HUES64 (cell line): ENCODE measurements at regions not wholly inside any gene's neighbourhood (a gene's known extent, or its start where the extent isn't known, plus 50 kb on each side); places are given as distances from the start of the nearest gene placed in this dataset.
"Not testable (repeated sequence)": the region's sequence is repeated elsewhere in the genome, so short reads cannot be mapped to it uniquely, and the experiment has no call there.

ENCODE experiments used
- H3K27ac ChIP-seq: 2 replicates; pipeline ENCODE4 v1.7.0; 2013; ENCODE audit warnings: low read depth, low read length, inconsistent platforms
- H3K27me3 ChIP-seq: 2 replicates; pipeline ENCODE4 v1.6.1; 2013; ENCODE audit warnings: mild to moderate bottlenecking, low read length; ENCODE audit not compliant: insufficient read depth
- H3K36me3 ChIP-seq: 2 replicates; pipeline ENCODE4 v1.6.1; 2013; ENCODE audit warnings: mild to moderate bottlenecking, low read length; ENCODE audit not compliant: insufficient read depth
- H3K4me1 ChIP-seq: 2 replicates; pipeline ENCODE4 v1.6.1; 2013; ENCODE audit warnings: mild to moderate bottlenecking, low read length, moderate library complexity; ENCODE audit not compliant: insufficient read depth
- H3K4me3 ChIP-seq: 2 replicates; pipeline ENCODE4 v1.5.1; 2013; ENCODE audit warnings: mild to moderate bottlenecking, low read length, moderate library complexity
- H3K9ac ChIP-seq: 2 replicates; pipeline ENCODE4 v1.6.1; 2013; ENCODE audit warnings: mild to moderate bottlenecking, low read depth, low read length
- H3K9me3 ChIP-seq: 2 replicates; pipeline ENCODE4 v1.6.1; 2013; ENCODE audit warnings: low read depth, low read length; ENCODE audit not compliant: insufficient read depth
- WGBS: fragments of 150-250, 120-280 bp; methylation state at CpG from one replicate; pipeline ENCODE4 v1.1.7; 2013; ENCODE audit warnings: missing lambda C conversion rate; 5-methylcytosine and 5-hydroxymethylcytosine counted together

DNA sequence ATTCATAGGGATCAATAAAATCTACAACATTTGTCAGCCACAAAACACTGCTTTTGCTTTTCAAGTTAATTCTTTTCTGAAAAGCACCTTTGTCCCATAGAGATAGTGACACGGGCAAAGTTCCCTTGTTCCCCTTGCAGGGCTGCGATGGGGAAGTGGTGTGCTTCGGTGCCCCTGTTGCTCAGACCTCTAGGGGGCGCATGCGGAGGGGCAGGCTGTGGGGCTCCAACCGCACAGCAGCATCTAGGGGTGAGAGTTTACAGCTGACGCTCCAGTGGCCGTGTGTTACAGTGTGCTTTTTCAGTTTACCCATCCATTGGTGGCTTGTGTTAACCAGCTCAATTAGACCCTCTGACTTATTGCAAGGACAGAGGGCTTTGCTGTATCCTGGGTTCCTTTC, 1432.2 kb upstream of the ACVR2A start:
- H3K4me1 ChIP-seq: peaks cover 18% of the 10 kb centered on the region
- H3K9ac ChIP-seq: no peak overlapping the region
- no peaks in the 10 kb centered on the region for H3K27me3 ChIP-seq
- no peak overlapping the region for H3K4me3 ChIP-seq
- no peak overlapping the region for H3K27ac ChIP-seq
- 95% methylated on average over 8 of the region's 8 CpGs for WGBS
- no peaks in the 10 kb centered on the region for H3K36me3 ChIP-seq
- no peaks in the 10 kb centered on the region for H3K9me3 ChIP-seq

DNA sequence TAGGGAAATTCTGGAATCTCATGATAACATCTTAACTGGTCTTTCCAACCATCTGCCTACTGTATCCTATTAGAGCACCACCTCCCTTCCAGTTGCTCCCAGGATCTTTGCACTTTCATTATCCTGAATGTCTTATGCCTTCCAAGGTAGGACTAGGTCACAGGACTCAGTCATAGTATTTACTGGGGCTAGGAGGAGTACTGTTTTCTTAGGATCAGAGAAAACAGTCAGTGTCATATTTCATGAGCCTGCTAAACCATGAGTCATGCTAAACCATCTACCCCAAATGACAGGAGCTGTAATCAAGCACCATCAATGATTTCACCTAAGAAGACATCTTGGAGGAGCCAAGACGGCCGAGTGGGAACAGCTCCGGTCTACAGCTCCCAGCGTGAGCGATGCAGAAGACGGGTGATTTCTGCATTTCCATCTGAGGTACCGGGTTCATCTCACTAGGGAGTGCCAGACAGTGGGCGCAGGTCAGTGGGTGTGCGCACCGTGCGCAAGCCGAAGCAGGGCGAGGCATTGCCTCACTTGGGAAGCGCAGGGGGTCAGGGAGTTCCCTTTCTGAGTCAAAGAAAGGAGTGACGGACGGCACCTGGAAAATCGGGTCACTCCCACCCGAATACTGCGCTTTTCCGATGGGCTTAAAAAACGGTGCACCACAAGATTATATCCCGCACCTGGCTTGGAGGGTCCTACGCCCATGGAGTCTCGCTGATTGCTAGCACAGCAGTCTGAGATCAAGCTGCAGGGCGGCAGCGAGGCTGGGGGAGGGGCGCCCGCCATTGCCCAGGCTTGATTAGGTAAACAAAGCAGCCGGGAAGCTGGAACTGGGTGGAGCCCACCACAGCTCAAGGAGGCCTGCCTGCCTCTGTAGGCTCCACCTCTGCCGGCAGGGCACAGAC, 1439.2 kb upstream of the ACVR2A start:
- H3K27me3 ChIP-seq, H3K36me3 ChIP-seq, H3K9me3 ChIP-seq, H3K27ac ChIP-seq, H3K9ac ChIP-seq, H3K4me1 ChIP-seq, H3K4me3 ChIP-seq: not testable (repeated sequence)
- 84% methylated on average over 30 of the region's 30 CpGs for WGBS

DNA sequence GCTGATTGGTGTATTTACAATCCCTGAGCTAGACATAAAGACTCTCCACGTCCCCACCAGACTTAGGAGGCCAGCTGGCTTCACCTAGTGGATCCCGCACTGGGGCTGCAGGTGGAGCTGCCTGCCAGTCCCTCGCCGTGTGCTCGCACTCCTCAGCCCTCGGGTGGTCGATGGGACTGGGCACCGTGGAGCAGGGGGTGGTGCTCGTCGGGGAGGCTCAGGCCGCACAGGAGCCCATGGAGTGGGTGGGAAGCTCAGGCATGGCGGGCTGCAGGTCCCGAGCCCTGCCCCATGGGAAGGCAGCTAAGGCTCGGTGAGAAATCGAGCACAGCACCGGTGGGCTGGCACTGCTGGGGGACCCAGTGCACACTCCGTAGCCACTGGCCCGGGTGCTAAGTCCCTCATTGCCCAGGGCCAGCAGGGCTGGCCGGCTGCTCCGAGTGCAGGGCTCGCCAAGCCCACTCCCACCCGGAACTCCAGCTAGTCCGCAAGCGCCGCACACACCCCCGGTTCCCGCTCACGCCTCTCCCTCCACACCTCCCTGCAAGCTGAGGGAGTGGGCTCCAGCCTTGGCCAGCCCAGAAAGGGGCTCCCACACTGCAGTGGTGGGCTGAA, 1441.2 kb upstream of the ACVR2A start:
- not testable (repeated sequence) for H3K4me1 ChIP-seq, H3K9ac ChIP-seq, H3K27me3 ChIP-seq, H3K36me3 ChIP-seq, H3K9me3 ChIP-seq, H3K4me3 ChIP-seq, H3K27ac ChIP-seq
- whole genome bisulfite sequencing: 98% methylated on average over 28 of the region's 28 CpGs

DNA sequence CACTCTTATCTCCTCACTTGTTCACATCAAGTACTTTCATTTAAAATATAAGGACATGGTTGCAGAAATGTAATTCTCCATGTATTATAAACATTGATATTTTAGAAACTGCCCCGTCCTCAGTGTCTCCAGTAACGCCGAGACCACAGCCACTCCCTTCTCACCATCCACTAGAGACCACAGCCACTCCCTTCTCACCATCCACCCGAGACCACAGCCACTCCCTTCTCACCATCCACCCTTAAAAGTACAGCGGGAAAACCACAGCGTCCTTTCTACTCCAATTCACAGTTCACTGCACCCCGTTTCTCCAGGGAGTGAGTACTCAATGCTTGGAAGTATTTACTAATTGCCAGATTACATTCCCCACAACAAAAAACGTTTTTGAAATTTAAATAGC, 1452.2 kb upstream of the ACVR2A start:
- no peak overlapping the region for H3K9ac ChIP-seq
- H3K36me3 ChIP-seq: no peaks in the 10 kb centered on the region
- H3K27me3 ChIP-seq: no peaks in the 10 kb centered on the region
- no peak overlapping the region for H3K27ac ChIP-seq
- no peaks in the 10 kb centered on the region for H3K9me3 ChIP-seq
- no peak overlapping the region for H3K4me3 ChIP-seq
- WGBS: 89% methylated on average over 8 of the region's 8 CpGs
- no peaks in the 10 kb centered on the region for H3K4me1 ChIP-seq

DNA sequence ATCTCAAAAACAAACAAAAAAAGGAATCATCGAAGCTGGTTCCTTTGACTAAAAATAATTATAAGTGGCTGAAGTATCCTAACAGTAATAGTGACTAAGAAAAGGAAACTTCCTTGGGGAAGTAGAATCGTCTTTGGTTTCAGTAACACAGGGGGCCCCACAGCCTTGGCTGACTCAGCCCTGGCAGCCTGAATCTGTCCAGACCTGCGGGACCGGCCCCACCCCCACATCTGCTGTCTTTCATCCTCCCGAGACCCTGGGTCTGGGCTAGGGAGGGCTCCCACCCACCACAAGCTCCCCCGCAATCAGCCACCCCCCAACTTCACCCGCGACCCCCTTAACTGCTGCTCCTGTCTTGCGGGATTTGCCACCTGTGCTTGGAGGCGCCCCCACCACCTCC, 1452.6 kb upstream of the ACVR2A start:
- Histone ChIP-seq H3K9ac (no peak overlapping the region), H3K9me3 (no peaks in the 10 kb centered on the region), H3K27ac (no peak overlapping the region), H3K27me3 (no peaks in the 10 kb centered on the region), H3K4me3 (no peak overlapping the region), H3K4me1 (no peaks in the 10 kb centered on the region), H3K36me3 (no peaks in the 10 kb centered on the region)
- WGBS: 93% methylated on average over 9 of the region's 10 CpGs

DNA sequence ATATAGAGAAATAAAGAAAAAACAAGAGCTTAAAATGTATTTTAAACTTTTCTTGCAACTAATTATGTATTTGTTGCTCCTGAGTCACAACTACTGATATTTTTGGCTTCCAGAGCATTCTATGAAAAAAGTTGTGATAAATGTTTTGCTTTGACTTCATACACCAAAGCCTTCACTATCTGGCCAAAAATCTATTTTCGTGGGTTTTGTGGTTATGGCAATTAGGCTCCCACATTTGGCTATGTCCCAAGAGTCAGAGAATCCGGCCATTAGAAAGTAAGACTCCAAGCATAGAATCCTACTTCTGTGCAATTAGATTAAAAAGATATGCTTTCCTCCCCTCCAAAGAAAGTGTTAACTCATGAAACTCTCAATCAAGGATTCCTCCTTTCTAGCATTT, 1456.1 kb upstream of the ACVR2A start:
- WGBS: 90% methylated on average over 2 of the region's 2 CpGs
- no peak overlapping the region for H3K27ac ChIP-seq
- H3K36me3 ChIP-seq: no peaks in the 10 kb centered on the region
- no peak overlapping the region for H3K9ac ChIP-seq
- no peaks in the 10 kb centered on the region for H3K4me1 ChIP-seq
- H3K27me3 ChIP-seq: no peaks in the 10 kb centered on the region
- H3K4me3 ChIP-seq: no peak overlapping the region
- H3K9me3 ChIP-seq: no peaks in the 10 kb centered on the region

DNA sequence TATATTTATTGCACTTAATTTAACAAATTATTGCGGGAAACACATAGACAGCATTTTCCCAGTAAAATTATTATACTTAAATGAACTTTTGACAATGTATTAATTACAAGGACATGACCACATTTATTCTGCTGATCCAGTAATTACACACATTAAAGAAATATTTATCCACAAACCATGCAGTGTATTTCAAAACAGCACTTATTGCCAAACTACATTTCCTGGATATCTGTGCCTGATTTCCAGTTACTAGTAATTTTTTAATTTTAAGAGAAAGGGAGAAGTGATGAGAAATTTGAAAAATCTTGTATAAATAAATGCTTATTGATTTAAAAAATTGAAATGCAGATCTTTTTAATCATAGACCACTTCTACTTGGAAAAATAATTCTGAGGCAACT, 1458.7 kb upstream of the ACVR2A start:
- no peak overlapping the region for H3K9ac ChIP-seq
- H3K4me3 ChIP-seq: no peak overlapping the region
- H3K4me1 ChIP-seq: no peaks in the 10 kb centered on the region
- no peaks in the 10 kb centered on the region for H3K9me3 ChIP-seq
- H3K27ac ChIP-seq: no peak overlapping the region
- WGBS: no CpG with 5 or more reads among the region's 1 CpG
- H3K27me3 ChIP-seq: no peaks in the 10 kb centered on the region
- H3K36me3 ChIP-seq: no peaks in the 10 kb centered on the region

DNA sequence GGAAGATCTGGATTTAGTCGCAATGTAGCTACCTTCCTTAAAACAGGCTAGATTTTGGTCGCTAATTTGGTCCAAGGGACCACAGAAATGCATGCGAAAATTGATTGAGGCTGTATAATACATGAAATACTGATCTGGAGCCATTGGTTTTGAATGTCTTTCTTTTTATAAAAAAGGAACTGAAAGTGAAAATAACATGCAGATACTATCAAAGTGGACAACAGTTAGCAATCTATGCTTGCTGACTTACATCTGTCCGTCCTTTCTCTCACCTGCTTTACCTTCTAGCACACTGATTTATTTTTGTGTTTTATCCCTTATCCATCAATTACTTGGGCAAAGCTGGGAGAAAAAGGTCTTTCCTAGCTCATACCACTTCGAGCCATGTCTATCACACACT, 1459.8 kb upstream of the ACVR2A start:
- H3K9ac ChIP-seq: no peak overlapping the region
- no peaks in the 10 kb centered on the region for H3K36me3 ChIP-seq
- no peaks in the 10 kb centered on the region for H3K27me3 ChIP-seq
- no peaks in the 10 kb centered on the region for H3K4me1 ChIP-seq
- no peak overlapping the region for H3K4me3 ChIP-seq
- H3K27ac ChIP-seq: no peak overlapping the region
- WGBS: 92% methylated on average over 5 of the region's 5 CpGs
- no peaks in the 10 kb centered on the region for H3K9me3 ChIP-seq

DNA sequence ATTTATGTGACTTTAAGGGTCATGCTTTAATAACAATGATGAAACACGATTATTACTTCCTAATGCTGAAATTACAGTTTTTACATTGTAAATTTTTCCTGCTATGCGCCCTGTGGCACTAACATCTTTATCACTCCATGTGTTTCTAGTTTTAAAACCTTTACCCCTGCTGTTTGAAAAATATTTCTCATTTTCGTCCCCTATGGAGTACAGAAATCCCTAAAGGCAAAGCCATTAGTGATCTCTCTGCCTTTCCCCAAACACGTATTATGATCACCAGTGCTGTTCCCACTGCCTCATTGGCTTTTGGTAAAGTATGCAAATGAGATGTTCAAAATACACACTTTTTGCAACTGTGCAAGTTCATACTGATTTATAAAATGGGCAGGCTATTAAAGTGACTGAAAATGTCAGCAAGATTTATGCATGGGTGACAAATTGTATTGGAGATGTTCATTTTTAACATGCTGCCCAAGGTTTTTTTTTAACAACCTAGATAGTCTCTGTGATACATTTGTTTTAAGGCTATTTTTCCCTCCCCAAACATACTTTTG, 1468.2 kb upstream of the ACVR2A start:
- Histone ChIP-seq H3K27ac (no peak overlapping the region), H3K9ac (no peak overlapping the region), H3K4me1 (no peaks in the 10 kb centered on the region), H3K27me3 (no peaks in the 10 kb centered on the region), H3K36me3 (no peaks in the 10 kb centered on the region), H3K4me3 (no peak overlapping the region), H3K9me3 (no peaks in the 10 kb centered on the region)
- 93% methylated on average over 4 of the region's 4 CpGs for WGBS

DNA sequence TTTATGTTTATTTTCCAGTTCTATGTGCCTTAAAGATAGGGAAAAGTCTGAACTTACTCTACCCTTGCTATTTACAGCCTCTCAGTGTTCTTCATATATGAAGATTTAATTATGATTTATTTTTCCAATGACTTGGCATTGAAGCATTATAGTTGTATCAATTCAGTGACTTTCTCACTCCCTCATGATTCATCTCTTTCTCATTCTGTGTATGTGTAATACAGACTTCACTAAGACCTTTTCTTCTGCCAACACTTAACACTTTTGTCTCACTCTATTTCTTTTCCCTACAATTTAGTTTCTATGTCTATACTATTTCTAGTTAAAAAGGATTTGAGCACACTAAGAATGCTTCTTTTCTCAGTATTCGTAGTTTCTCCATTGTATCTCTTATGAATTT, 1470.3 kb upstream of the ACVR2A start:
- H3K36me3 ChIP-seq: no peaks in the 10 kb centered on the region
- 100% methylated on average over 1 of the region's 1 CpG for WGBS
- no peak overlapping the region for H3K9ac ChIP-seq
- H3K27me3 ChIP-seq: no peaks in the 10 kb centered on the region
- H3K4me3 ChIP-seq: no peak overlapping the region
- H3K27ac ChIP-seq: no peak overlapping the region
- H3K9me3 ChIP-seq: no peaks in the 10 kb centered on the region
- no peaks in the 10 kb centered on the region for H3K4me1 ChIP-seq

DNA sequence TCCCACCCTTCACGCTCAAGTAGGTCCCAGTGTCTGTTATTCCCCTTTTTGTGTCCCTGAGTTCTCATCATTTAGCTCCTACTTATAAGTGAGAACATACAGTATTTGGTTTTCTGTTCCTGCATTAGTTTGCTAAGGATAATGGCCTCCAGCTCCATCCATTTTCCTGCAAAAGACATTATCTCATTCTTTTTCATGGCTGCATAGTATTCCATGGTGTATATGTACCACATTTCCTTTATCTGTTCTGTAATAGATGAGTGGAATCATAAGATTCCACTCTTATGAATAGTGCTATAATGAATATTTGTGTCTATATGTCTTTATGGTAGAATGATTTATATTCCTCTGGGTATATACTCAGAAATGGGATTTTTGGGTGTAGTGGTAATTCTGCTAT, 1473.5 kb upstream of the ACVR2A start:
- H3K4me1 ChIP-seq, H3K27me3 ChIP-seq, H3K36me3 ChIP-seq, H3K4me3 ChIP-seq, H3K9ac ChIP-seq, H3K9me3 ChIP-seq, H3K27ac ChIP-seq: not testable (repeated sequence)
- WGBS: 95% methylated on average over 1 of the region's 1 CpG
